PFSK-1 (cell line): ENCODE measurements at regions not wholly inside any gene's neighbourhood (a gene's known extent, or its start where the extent isn't known, plus 50 kb on each side); places are given as distances from the start of the nearest gene placed in this dataset.

ENCODE experiments used
- POLR2AphosphoS5 ChIP-seq: IDR thresholded peaks from 2 replicates; pipeline ENCODE4 v1.6.1; 2012; ENCODE audit warnings: low read depth, mild to moderate bottlenecking, control low read depth, low read length, moderate library complexity
- SIN3A ChIP-seq: IDR thresholded peaks from 2 replicates; pipeline ENCODE4 v1.6.1; 2012; ENCODE audit warnings: mild to moderate bottlenecking, low read length, moderate library complexity, borderline replicate concordance; ENCODE audit not compliant: insufficient read depth
- TAF1 ChIP-seq: IDR thresholded peaks from 2 replicates; pipeline ENCODE4 v1.6.1; 2012; ENCODE audit warnings: low read length, control low read depth, borderline replicate concordance; ENCODE audit not compliant: insufficient read depth
- TF ChIP-seq, protein P1 (sequence below), 2 experiments: IDR thresholded peaks; 2 replicates each; pipeline versions ENCODE4 v1.6.1 to v1.8.0; 2011 to 2012; ENCODE audit warnings: low read depth in 2 of 2, low read length in 2 of 2, control low read depth in 1 of 2, inconsistent platforms in 1 of 2, mild to moderate bottlenecking in 1 of 2, moderate library complexity in 1 of 2; ENCODE audit not compliant: insufficient read depth in 1 of 2

GRCh38 chr12:125852116-125852515 lies 786.9 kb downstream of the AACS start:
- TF ChIP-seq, protein P1, sequence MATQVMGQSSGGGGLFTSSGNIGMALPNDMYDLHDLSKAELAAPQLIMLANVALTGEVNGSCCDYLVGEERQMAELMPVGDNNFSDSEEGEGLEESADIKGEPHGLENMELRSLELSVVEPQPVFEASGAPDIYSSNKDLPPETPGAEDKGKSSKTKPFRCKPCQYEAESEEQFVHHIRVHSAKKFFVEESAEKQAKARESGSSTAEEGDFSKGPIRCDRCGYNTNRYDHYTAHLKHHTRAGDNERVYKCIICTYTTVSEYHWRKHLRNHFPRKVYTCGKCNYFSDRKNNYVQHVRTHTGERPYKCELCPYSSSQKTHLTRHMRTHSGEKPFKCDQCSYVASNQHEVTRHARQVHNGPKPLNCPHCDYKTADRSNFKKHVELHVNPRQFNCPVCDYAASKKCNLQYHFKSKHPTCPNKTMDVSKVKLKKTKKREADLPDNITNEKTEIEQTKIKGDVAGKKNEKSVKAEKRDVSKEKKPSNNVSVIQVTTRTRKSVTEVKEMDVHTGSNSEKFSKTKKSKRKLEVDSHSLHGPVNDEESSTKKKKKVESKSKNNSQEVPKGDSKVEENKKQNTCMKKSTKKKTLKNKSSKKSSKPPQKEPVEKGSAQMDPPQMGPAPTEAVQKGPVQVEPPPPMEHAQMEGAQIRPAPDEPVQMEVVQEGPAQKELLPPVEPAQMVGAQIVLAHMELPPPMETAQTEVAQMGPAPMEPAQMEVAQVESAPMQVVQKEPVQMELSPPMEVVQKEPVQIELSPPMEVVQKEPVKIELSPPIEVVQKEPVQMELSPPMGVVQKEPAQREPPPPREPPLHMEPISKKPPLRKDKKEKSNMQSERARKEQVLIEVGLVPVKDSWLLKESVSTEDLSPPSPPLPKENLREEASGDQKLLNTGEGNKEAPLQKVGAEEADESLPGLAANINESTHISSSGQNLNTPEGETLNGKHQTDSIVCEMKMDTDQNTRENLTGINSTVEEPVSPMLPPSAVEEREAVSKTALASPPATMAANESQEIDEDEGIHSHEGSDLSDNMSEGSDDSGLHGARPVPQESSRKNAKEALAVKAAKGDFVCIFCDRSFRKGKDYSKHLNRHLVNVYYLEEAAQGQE (IDR thresholded peaks at IDR 0.05; ENCODE audit: insufficient read depth in 1 of 2, low read depth in 2 of 2, low read length in 2 of 2), result no peak
- TF ChIP-seq POLR2AphosphoS5 (no peak), TAF1 (no peak), SIN3A (no peak)
